OCI-LY1 (cell line): ENCODE measurements at regions not wholly inside any gene's neighbourhood (a gene's known extent, or its start where the extent isn't known, plus 50 kb on each side); places are given as distances from the start of the nearest gene placed in this dataset.

Experiments
- EZH2 ChIP-seq: fragments of 200-600 bp; sonication (generic), shearing (Covaris generic); IDR thresholded peaks from 2 replicates; pipeline ENCODE4 v1.8.0; 2017; ENCODE audit warnings: borderline replicate concordance, mixed run types, mild to moderate bottlenecking, antibody characterized with exemption, low read length, moderate library complexity, mixed read lengths
- TF ChIP-seq, protein P1 (sequence below): fragments of 200-600 bp; sonication (generic), shearing (Covaris generic); IDR thresholded peaks from 2 replicates; pipeline ENCODE4 v1.5.1; 2017; ENCODE audit warnings: mild to moderate bottlenecking, antibody characterized with exemption, low read length, moderate library complexity, mixed read lengths

DNA sequence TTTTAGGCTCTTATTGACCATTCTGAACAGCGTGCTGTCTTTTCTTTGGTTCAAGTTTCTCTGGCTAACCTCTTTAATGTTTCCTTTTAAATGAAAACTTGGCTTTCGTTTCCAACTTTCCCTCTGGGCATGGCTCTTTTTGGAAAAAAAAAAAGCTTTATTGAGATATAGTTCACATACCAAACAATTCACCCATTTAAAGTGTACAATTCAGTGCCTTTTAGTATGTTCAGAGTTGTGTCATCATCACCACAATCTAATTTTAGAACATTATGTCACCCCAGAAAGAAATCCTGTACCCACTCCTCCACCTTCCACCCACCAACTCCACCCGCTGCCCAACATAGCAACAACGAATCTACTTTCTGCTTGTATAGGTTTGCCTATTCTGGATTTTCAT lies 322.4 kb downstream of the ADCYAP1 start:
- TF ChIP-seq EZH2: no peak
- TF ChIP-seq, protein P1, sequence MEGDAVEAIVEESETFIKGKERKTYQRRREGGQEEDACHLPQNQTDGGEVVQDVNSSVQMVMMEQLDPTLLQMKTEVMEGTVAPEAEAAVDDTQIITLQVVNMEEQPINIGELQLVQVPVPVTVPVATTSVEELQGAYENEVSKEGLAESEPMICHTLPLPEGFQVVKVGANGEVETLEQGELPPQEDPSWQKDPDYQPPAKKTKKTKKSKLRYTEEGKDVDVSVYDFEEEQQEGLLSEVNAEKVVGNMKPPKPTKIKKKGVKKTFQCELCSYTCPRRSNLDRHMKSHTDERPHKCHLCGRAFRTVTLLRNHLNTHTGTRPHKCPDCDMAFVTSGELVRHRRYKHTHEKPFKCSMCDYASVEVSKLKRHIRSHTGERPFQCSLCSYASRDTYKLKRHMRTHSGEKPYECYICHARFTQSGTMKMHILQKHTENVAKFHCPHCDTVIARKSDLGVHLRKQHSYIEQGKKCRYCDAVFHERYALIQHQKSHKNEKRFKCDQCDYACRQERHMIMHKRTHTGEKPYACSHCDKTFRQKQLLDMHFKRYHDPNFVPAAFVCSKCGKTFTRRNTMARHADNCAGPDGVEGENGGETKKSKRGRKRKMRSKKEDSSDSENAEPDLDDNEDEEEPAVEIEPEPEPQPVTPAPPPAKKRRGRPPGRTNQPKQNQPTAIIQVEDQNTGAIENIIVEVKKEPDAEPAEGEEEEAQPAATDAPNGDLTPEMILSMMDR: no peak
